KMS-11 (cell line): ENCODE measurements at regions not wholly inside any gene's neighbourhood (a gene's known extent, or its start where the extent isn't known, plus 50 kb on each side); places are given as distances from the start of the nearest gene placed in this dataset.
"Not testable (repeated sequence)": the region's sequence is repeated elsewhere in the genome, so short reads cannot be mapped to it uniquely, and the experiment has no call there.

ENCODE experiments used
- H2AFZ ChIP-seq: fragments of 200-600 bp; sonication (generic); 2 replicates; pipeline ENCODE4 v1.6.1; 2016; ENCODE audit warnings: antibody characterized with exemption, mixed run types, low read depth
- H3K27ac ChIP-seq: fragments of 200-600 bp; sonication (generic); 2 replicates; pipeline ENCODE4 v1.6.1; 2016; ENCODE audit warnings: mild to moderate bottlenecking, mixed run types
- H3K27me3 ChIP-seq: fragments of 200-600 bp; sonication (generic); 2 replicates; pipeline ENCODE4 v1.6.1; 2017; ENCODE audit warnings: mild to moderate bottlenecking, low read depth, mixed run types, moderate library complexity; ENCODE audit not compliant: insufficient read depth
- H3K36me3 ChIP-seq: fragments of 200-600 bp; sonication (generic); 2 replicates; pipeline ENCODE4 v1.6.1; 2017; ENCODE audit warnings: mild to moderate bottlenecking, mixed run types; ENCODE audit not compliant: insufficient read depth
- H3K4me1 ChIP-seq: fragments of 200-600 bp; sonication (generic); 2 replicates; pipeline ENCODE4 v1.6.1; 2016; ENCODE audit warnings: mild to moderate bottlenecking, low read depth, mixed run types; ENCODE audit not compliant: poor library complexity, severe bottlenecking
- H3K4me2 ChIP-seq: fragments of 200-600 bp; sonication (generic); 2 replicates; pipeline ENCODE4 v1.7.0; 2016; ENCODE audit warnings: mild to moderate bottlenecking, mixed run types
- H3K4me3 ChIP-seq: fragments of 200-600 bp; sonication (generic); IDR thresholded peaks from 2 replicates; pipeline ENCODE4 v1.6.1; 2017; ENCODE audit warnings: low read depth, low read length, mixed read lengths; ENCODE audit not compliant: insufficient read depth
- H3K79me2 ChIP-seq: fragments of 200-600 bp; sonication (generic); 2 replicates; pipeline ENCODE4 v1.6.1; 2016; ENCODE audit warnings: low read depth, mixed run types; ENCODE audit not compliant: insufficient read depth
- H3K9ac ChIP-seq: fragments of 200-600 bp; sonication (generic); 2 replicates; pipeline ENCODE4 v1.6.1; 2016; ENCODE audit warnings: mild to moderate bottlenecking, mixed run types
- H4K20me1 ChIP-seq: fragments of 200-600 bp; sonication (generic); 2 replicates; pipeline ENCODE4 v1.6.1; 2016; ENCODE audit warnings: mild to moderate bottlenecking, mixed run types; ENCODE audit not compliant: insufficient read depth
- TF ChIP-seq, protein P1 (sequence below): fragments of 200-600 bp; sonication (generic); conservative IDR thresholded peaks from 2 replicates; pipeline ENCODE4 v1.6.1; 2017; ENCODE audit warnings: low read depth, mild to moderate bottlenecking, antibody characterized with exemption, low read length, moderate library complexity, mixed read lengths

DNA sequence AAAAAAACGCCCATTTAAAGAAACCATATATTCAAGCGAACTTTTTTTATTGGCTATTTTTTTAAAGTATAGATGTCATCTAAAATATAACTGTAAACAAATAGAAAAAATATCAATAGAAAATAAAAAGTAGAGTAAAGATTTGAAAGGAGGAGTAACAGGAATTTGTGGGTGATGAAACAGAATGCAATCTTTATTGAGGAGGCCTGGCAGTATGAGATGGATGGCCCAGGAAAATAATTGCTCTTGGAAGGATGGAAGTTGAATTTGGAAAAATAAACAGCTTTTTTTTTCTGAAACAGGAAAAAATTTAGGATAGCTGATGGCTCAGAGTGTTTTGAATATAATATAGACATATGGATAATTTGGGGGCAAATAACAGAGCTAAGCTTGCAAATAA, 219.0 kb downstream of the CASP12 start:
- H3K4me1 ChIP-seq = no peaks in the 10 kb centered on the region
- no peak overlapping the region for H3K27ac ChIP-seq
- H3K27me3 ChIP-seq = no peaks in the 10 kb centered on the region
- no peak overlapping the region for H3K4me3 ChIP-seq
- no peak overlapping the region for H3K9ac ChIP-seq
- no peak overlapping the region for H3K4me2 ChIP-seq
- no peak overlapping the region for H2AFZ ChIP-seq
- no peaks in the 10 kb centered on the region for H4K20me1 ChIP-seq
- no peaks in the 10 kb centered on the region for H3K79me2 ChIP-seq
- TF ChIP-seq, protein P1, sequence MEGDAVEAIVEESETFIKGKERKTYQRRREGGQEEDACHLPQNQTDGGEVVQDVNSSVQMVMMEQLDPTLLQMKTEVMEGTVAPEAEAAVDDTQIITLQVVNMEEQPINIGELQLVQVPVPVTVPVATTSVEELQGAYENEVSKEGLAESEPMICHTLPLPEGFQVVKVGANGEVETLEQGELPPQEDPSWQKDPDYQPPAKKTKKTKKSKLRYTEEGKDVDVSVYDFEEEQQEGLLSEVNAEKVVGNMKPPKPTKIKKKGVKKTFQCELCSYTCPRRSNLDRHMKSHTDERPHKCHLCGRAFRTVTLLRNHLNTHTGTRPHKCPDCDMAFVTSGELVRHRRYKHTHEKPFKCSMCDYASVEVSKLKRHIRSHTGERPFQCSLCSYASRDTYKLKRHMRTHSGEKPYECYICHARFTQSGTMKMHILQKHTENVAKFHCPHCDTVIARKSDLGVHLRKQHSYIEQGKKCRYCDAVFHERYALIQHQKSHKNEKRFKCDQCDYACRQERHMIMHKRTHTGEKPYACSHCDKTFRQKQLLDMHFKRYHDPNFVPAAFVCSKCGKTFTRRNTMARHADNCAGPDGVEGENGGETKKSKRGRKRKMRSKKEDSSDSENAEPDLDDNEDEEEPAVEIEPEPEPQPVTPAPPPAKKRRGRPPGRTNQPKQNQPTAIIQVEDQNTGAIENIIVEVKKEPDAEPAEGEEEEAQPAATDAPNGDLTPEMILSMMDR = no peak
- no peaks in the 10 kb centered on the region for H3K36me3 ChIP-seq

DNA sequence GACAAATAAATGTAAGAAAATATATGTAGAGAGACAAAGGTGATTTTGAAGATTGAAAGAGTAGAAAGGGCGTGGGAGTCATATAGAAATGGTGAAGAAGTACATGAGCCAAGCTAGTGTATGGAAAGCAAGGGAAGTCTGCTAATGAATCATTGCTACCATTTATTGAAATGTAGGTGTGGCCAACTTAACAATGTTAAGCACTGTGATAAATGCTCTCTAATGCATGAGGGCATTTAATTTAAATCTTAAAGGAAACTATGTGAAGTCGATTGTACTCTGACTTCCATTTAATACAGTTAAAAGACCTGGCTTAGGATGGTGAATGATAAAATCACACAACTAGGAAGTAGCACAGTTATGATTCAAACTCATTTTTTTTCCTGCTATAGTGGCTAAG, 219.9 kb downstream of the CASP12 start:
- Histone ChIP-seq H3K79me2 (no peaks in the 10 kb centered on the region), H3K9ac (no peak overlapping the region), H3K4me2 (no peak overlapping the region), H3K27ac (no peak overlapping the region), H3K36me3 (no peaks in the 10 kb centered on the region), H3K4me3 (no peak overlapping the region), H2AFZ (no peak overlapping the region), H4K20me1 (no peaks in the 10 kb centered on the region), H3K27me3 (no peaks in the 10 kb centered on the region), H3K4me1 (no peaks in the 10 kb centered on the region)
- TF ChIP-seq, protein P1 = no peak

DNA sequence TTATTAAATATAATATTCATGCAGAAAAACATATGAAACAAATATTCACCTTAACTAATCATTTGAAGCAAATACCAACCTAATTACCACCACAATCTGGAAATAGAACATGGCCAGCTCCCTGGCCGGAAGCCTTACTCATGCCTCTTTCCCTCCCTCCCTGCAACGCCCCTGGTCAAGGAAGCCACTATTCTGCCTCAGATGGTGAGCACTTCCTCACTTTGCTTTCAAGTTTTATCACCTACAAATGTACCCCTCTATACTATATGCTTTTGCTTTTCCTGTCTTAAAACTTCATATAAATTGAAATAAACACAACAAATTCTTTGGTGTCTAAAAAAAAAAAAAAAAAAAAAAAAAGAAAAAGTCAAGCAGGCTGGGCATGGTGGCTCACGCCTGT, 221.2 kb downstream of the CASP12 start:
- not testable (repeated sequence) for H3K9ac ChIP-seq, H3K79me2 ChIP-seq, H4K20me1 ChIP-seq, H3K36me3 ChIP-seq, H3K27ac ChIP-seq, H3K4me3 ChIP-seq, H2AFZ ChIP-seq, H3K4me2 ChIP-seq, H3K4me1 ChIP-seq, H3K27me3 ChIP-seq

DNA sequence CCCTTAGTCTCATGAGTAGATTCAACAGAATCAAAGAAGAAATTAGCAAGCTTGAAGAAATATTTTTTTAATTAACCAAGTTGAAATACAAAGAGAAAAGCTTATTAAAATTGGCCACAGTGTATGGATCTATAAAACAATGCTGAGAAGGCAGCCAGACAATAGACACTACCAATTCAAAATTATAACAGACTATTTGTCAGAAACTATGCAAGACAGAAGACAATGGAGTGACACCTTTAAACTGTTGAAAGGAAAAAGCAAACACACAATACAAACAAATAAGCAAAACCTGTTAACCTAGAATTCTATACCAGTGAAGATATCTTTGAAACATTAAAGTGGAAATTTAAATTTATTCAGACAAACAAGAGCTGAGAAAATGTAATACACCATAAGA, 225.4 kb downstream of the CASP12 start:
- Histone ChIP-seq H3K27me3 (no peaks in the 10 kb centered on the region), H3K4me1 (peaks cover 7% of the 10 kb centered on the region), H3K9ac (no peak overlapping the region), H3K36me3 (no peaks in the 10 kb centered on the region), H3K4me2 (no peak overlapping the region), H2AFZ (no peak overlapping the region), H3K4me3 (no peak overlapping the region), H3K27ac (no peak overlapping the region), H4K20me1 (no peaks in the 10 kb centered on the region), H3K79me2 (no peaks in the 10 kb centered on the region)
- TF ChIP-seq, protein P1 = no peak

DNA sequence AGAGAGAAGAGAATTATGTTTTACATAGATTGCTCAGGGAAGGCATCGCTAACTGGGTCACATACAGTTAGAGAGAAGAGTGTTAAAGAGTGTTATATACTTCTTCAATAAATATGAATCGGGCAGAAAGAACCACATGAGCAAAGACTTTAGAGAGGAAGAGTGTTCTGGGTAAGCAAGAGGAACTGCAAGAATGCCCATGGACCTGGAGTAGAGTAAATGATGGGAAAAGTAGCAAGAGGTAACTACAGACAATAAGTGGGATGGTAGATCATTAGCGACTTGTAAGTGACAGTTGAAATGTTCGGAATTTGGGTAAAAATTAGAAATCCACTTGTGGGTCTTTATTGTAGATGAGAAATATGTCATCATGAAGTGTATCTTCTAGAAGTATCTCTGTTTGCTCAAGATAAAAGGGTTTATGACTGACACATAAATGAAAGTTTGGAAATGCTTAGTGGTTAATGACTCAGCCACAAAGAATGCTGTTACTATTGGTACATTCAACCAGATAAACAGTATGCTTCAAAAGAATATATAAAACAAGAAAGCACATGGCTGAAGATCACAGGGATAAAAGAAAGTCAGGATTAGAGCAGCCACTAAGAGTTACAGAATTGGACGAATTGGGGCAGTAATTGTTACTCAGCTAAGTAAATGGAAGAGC, 229.3 kb downstream of the CASP12 start:
- Histone ChIP-seq H3K9ac (no peak overlapping the region), H3K27me3 (no peaks in the 10 kb centered on the region), H3K36me3 (no peaks in the 10 kb centered on the region), H3K4me3 (no peak overlapping the region), H4K20me1 (no peaks in the 10 kb centered on the region), H3K4me2 (no peak overlapping the region), H3K79me2 (no peaks in the 10 kb centered on the region), H2AFZ (no peak overlapping the region), H3K27ac (no peak overlapping the region), H3K4me1 (peaks cover 7% of the 10 kb centered on the region)
- TF ChIP-seq, protein P1 = no peak
